ENCODE measurements at regions not wholly inside any gene's neighbourhood (a gene's known extent, or its start where the extent isn't known, plus 50 kb on each side); places are given as distances from the start of the nearest gene placed in this dataset.

GRCh38 chr18:40088130-40088529 is 1866.9 kb upstream of the PIK3C3 start:
- Histone ChIP-seq H3K27ac (peak overlapping the region in 1 of 2 donors; percentile 20), H3K9me3 (no peaks in the 10 kb centered on the region), H3K36me3 (ENCODE audit: low read depth, missing control alignments) (no peaks in the 10 kb centered on the region), H3K4me3 (peak overlapping the region in 1 of 2 donors; percentile 8), H3K4me1 (no peaks in the 10 kb centered on the region), H3K27me3 (no peaks in the 10 kb centered on the region)
- TF ChIP-seq, protein P1, sequence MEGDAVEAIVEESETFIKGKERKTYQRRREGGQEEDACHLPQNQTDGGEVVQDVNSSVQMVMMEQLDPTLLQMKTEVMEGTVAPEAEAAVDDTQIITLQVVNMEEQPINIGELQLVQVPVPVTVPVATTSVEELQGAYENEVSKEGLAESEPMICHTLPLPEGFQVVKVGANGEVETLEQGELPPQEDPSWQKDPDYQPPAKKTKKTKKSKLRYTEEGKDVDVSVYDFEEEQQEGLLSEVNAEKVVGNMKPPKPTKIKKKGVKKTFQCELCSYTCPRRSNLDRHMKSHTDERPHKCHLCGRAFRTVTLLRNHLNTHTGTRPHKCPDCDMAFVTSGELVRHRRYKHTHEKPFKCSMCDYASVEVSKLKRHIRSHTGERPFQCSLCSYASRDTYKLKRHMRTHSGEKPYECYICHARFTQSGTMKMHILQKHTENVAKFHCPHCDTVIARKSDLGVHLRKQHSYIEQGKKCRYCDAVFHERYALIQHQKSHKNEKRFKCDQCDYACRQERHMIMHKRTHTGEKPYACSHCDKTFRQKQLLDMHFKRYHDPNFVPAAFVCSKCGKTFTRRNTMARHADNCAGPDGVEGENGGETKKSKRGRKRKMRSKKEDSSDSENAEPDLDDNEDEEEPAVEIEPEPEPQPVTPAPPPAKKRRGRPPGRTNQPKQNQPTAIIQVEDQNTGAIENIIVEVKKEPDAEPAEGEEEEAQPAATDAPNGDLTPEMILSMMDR (IDR thresholded peaks at IDR 0.05): no peak
- no peak for TF ChIP-seq POLR2A (IDR thresholded peaks at IDR 0.05)
- WGBS, 2 donors: 27 to 42% methylated on average over 3 of the region's 3 CpGs
- no peak for DNase-seq
- intact Hi-C loops (cut with DNase I; ENCODE audit: low total_unique reads): no loop called here

DNA sequence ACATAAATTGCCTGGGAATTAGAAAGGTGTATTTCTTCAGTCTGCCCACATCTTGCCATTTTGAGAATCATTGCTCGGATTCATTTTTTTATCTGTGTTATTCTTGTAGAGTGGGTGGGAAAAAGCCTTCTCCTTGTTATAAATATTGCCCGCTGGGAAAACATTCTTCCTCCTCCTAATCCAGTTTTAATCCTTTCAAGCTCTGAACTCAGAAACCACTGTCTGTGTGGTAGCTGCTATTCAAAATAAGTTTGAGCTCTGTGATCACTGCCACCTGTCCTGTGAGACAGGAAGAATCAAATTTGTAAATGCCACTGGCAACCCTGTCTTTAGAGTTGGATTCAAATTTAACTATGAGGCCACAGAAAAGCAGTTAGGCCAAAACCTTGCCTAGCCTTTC is 1875.2 kb upstream of the PIK3C3 start:
- DNase-seq: no peak
- Histone ChIP-seq H3K36me3 (ENCODE audit: low read depth, missing control alignments) (no peaks in the 10 kb centered on the region), H3K9me3 (no peaks in the 10 kb centered on the region), H3K4me1 (no peaks in the 10 kb centered on the region), H3K27ac (no peak overlapping the region), H3K27me3 (no peaks in the 10 kb centered on the region), H3K4me3 (no peak overlapping the region)
- 75 to 87% methylated on average over 2 of the region's 2 CpGs for WGBS, 2 donors
- intact Hi-C loops (cut with DNase I; ENCODE audit: low total_unique reads): no loop called here
- TF ChIP-seq, protein P1 (IDR thresholded peaks at IDR 0.05): no peak
- TF ChIP-seq POLR2A (IDR thresholded peaks at IDR 0.05): no peak

- WGBS, 2 donors: 86 to 97% methylated on average over 2 of the region's 2 CpGs
- no peak for TF ChIP-seq POLR2A (IDR thresholded peaks at IDR 0.05)
- TF ChIP-seq, protein P1 (IDR thresholded peaks at IDR 0.05): no peak
- no peaks in the 10 kb centered on the region for H3K36me3 ChIP-seq (ENCODE audit: low read depth, missing control alignments)
- intact Hi-C loops (cut with DNase I; ENCODE audit: low total_unique reads): no loop called here
- no peaks in the 10 kb centered on the region for H3K4me1 ChIP-seq
- no peak overlapping the region for H3K27ac ChIP-seq
- no peaks in the 10 kb centered on the region for H3K27me3 ChIP-seq
- no peaks in the 10 kb centered on the region for H3K9me3 ChIP-seq
- H3K4me3 ChIP-seq: no peak overlapping the region
- no peak for DNase-seq
Measured at GRCh38 chr18:40075616-40076015, 1879.4 kb upstream of the PIK3C3 start.

- WGBS, 2 donors: 50 to 53% methylated on average over 2 of the region's 2 CpGs
- H3K4me1 ChIP-seq: no peaks in the 10 kb centered on the region
- TF ChIP-seq, protein P1 (IDR thresholded peaks at IDR 0.05): no peak
- no peak for TF ChIP-seq POLR2A (IDR thresholded peaks at IDR 0.05)
- no peak overlapping the region for H3K27ac ChIP-seq
- H3K9me3 ChIP-seq: no peaks in the 10 kb centered on the region
- no peak overlapping the region for H3K4me3 ChIP-seq
- H3K27me3 ChIP-seq: no peaks in the 10 kb centered on the region
- intact Hi-C loops (cut with DNase I; ENCODE audit: low total_unique reads): no loop called here
- H3K36me3 ChIP-seq (ENCODE audit: low read depth, missing control alignments): no peaks in the 10 kb centered on the region
- DNase-seq: no peak
Measured at GRCh38 chr18:40072761-40073160, 1882.3 kb upstream of the PIK3C3 start.

DNA sequence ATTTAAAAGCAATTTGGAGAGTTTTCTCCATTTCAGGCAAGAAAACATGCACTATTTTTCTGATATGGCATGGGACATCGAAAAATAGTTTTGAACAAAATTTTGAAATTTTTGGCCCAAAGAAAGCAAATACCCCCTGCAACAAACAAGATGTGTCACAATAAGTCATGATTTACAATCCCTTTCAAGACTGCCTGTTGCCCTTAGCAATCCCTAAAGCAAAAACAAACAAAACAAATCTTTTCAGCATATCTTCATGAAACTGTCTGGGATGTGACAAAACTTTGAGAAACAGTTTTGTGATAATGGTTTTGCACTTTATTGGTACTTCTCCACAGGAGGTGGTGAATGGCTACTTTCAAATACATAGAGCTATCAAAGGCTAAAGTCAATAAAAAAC is 1888.7 kb upstream of the PIK3C3 start:
- no peaks in the 10 kb centered on the region for H3K9me3 ChIP-seq
- WGBS, 2 donors: 78 to 86% methylated on average over 1 of the region's 1 CpG
- DNase-seq: no peak
- TF ChIP-seq POLR2A (IDR thresholded peaks at IDR 0.05): no peak
- TF ChIP-seq, protein P1 (IDR thresholded peaks at IDR 0.05): no peak
- no peaks in the 10 kb centered on the region for H3K27me3 ChIP-seq
- H3K27ac ChIP-seq: no peak overlapping the region
- intact Hi-C loops (cut with DNase I; ENCODE audit: low total_unique reads): no loop called here
- H3K4me3 ChIP-seq: no peak overlapping the region
- H3K4me1 ChIP-seq: no peaks in the 10 kb centered on the region
- no peaks in the 10 kb centered on the region for H3K36me3 ChIP-seq (ENCODE audit: low read depth, missing control alignments)

All from testis (tissue), 2 donors.